OCI-LY3 (cell line): ENCODE measurements at regions not wholly inside any gene's neighbourhood (a gene's known extent, or its start where the extent isn't known, plus 50 kb on each side); places are given as distances from the start of the nearest gene placed in this dataset.

Experiments used
- H2AFZ ChIP-seq: fragments of 200-600, 300-600 bp; shearing (Covaris generic); 2 replicates; pipeline ENCODE4 v1.6.0; 2014; ENCODE audit warnings: antibody characterized with exemption, low read depth, low read length
- H3K27ac ChIP-seq: fragments of 200-600, 300-600 bp; sonication (generic); 2 replicates; pipeline ENCODE4 v1.5.1; 2014; ENCODE audit warnings: mild to moderate bottlenecking, low read length, moderate library complexity, mixed read lengths
- H3K27me3 ChIP-seq: fragments of 200-600, 300-600 bp; sonication (generic); 2 replicates; pipeline ENCODE4 v1.6.1; 2014; ENCODE audit warnings: low read depth, low read length, mixed read lengths
- H3K36me3 ChIP-seq: fragments of 200-600, 300-600 bp; sonication (generic); replicated peaks from 2 replicates; pipeline ENCODE3; 2014; ENCODE audit warnings: low read depth, low read length, mixed read lengths
- H3K4me1 ChIP-seq: fragments of 300-600, 200-600 bp; sonication (generic); 2 replicates; pipeline ENCODE4 v1.6.1; 2014; ENCODE audit warnings: low read length, mixed read lengths
- H3K4me2 ChIP-seq: fragments of 200-600, 300-600 bp; sonication (generic); 2 replicates; pipeline ENCODE4 v1.6.1; 2014; ENCODE audit warnings: low read length, mixed read lengths
- H3K4me3 ChIP-seq: fragments of 300-600, 200-600 bp; sonication (generic); 2 replicates; pipeline ENCODE4 v1.5.1; 2014; ENCODE audit warnings: antibody characterized with exemption, mild to moderate bottlenecking, low read length, moderate library complexity
- H3K79me2 ChIP-seq: fragments of 300-600, 200-600 bp; shearing (Covaris generic); 2 replicates; pipeline ENCODE4 v1.6.1; 2014; ENCODE audit warnings: mild to moderate bottlenecking, low read length, mixed read lengths
- H3K9ac ChIP-seq: fragments of 300-600, 200-600 bp; shearing (Covaris generic); 2 replicates; pipeline ENCODE4 v1.6.0; 2014; ENCODE audit warnings: mild to moderate bottlenecking, low read length, moderate library complexity
- H3K9me3 ChIP-seq: fragments of 200-600, 300-600 bp; shearing (Covaris generic); 2 replicates; pipeline ENCODE4 v1.6.1; 2014; ENCODE audit warnings: low read length, mixed read lengths; ENCODE audit not compliant: insufficient read depth
- H4K20me1 ChIP-seq: fragments of 200-600, 300-600 bp; sonication (generic); 2 replicates; pipeline ENCODE4 v1.6.1; 2016; ENCODE audit warnings: low read length, mixed read lengths; ENCODE audit not compliant: insufficient read depth
- CTCF ChIP-seq: fragments of 200-600, 300-600 bp; sonication (generic); IDR thresholded peaks from 2 replicates; pipeline ENCODE4 v1.5.1; 2014; ENCODE audit warnings: antibody characterized with exemption, low read length, low read depth
- EZH2phosphoT487 ChIP-seq: fragments of 200-600 bp; shearing (Covaris generic); IDR thresholded peaks from 2 replicates; pipeline ENCODE4 v1.6.1; 2018; ENCODE audit warnings: antibody characterized with exemption, mixed run types, low read depth

GRCh38 chr4:128355305-128355704, 67.7 kb upstream of the PGRMC2 start:
- Histone ChIP-seq H3K79me2 (no peaks in the 10 kb centered on the region), H2AFZ (no peak overlapping the region), H4K20me1 (no peaks in the 10 kb centered on the region), H3K4me3 (no peak overlapping the region), H3K27ac (no peak overlapping the region), H3K9ac (no peak overlapping the region), H3K27me3 (no peaks in the 10 kb centered on the region), H3K9me3 (no peaks in the 10 kb centered on the region), H3K4me1 (peaks cover 6% of the 10 kb centered on the region; the same call in 1 of the 2 replicates), H3K4me2 (no peak overlapping the region), H3K36me3 (no peaks in the 10 kb centered on the region)
- TF ChIP-seq EZH2phosphoT487 (no peak), CTCF (no peak)

- no peak overlapping the region for H3K9ac ChIP-seq
- TF ChIP-seq EZH2phosphoT487 (no peak), CTCF (no peak)
- no peak overlapping the region for H2AFZ ChIP-seq
- no peaks in the 10 kb centered on the region for H3K36me3 ChIP-seq
- H3K4me2 ChIP-seq: no peak overlapping the region
- H3K79me2 ChIP-seq: no peaks in the 10 kb centered on the region
- no peaks in the 10 kb centered on the region for H3K27me3 ChIP-seq
- no peak overlapping the region for H3K4me3 ChIP-seq
- H4K20me1 ChIP-seq: no peaks in the 10 kb centered on the region
- H3K27ac ChIP-seq: no peak overlapping the region
- H3K4me1 ChIP-seq: peaks cover 6% of the 10 kb centered on the region; the same call in 1 of the 2 replicates
- H3K9me3 ChIP-seq: no peaks in the 10 kb centered on the region
Observed at GRCh38 chr4:128354205-128354821, 66.7 kb upstream of the PGRMC2 start.

GRCh38 chr4:128353791-128354190, 66.2 kb upstream of the PGRMC2 start:
- H3K4me3 ChIP-seq: no peak overlapping the region
- no peak overlapping the region for H3K4me2 ChIP-seq
- no peak overlapping the region for H2AFZ ChIP-seq
- no peak overlapping the region for H3K27ac ChIP-seq
- no peak for TF ChIP-seq EZH2phosphoT487
- TF ChIP-seq CTCF: no peak
- no peak overlapping the region for H3K9ac ChIP-seq
- no peaks in the 10 kb centered on the region for H3K27me3 ChIP-seq
- H3K79me2 ChIP-seq: no peaks in the 10 kb centered on the region
- H4K20me1 ChIP-seq: no peaks in the 10 kb centered on the region
- no peaks in the 10 kb centered on the region for H3K9me3 ChIP-seq
- H3K4me1 ChIP-seq: peaks cover 6% of the 10 kb centered on the region; the same call in 1 of the 2 replicates
- H3K36me3 ChIP-seq: no peaks in the 10 kb centered on the region

GRCh38 chr4:128351502-128351901, 63.9 kb upstream of the PGRMC2 start:
- no peak overlapping the region for H2AFZ ChIP-seq
- no peak overlapping the region for H3K9ac ChIP-seq
- TF ChIP-seq EZH2phosphoT487 (no peak), CTCF (no peak)
- H3K4me2 ChIP-seq: no peak overlapping the region
- H3K9me3 ChIP-seq: no peaks in the 10 kb centered on the region
- no peak overlapping the region for H3K27ac ChIP-seq
- H3K4me1 ChIP-seq: peaks cover 6% of the 10 kb centered on the region; the same call in 1 of the 2 replicates
- H3K79me2 ChIP-seq: no peaks in the 10 kb centered on the region
- no peaks in the 10 kb centered on the region for H3K27me3 ChIP-seq
- H3K4me3 ChIP-seq: no peak overlapping the region
- no peaks in the 10 kb centered on the region for H3K36me3 ChIP-seq
- H4K20me1 ChIP-seq: no peaks in the 10 kb centered on the region
